ENCODE measurements at regions not wholly inside any gene's neighbourhood (a gene's known extent, or its start where the extent isn't known, plus 50 kb on each side); places are given as distances from the start of the nearest gene placed in this dataset.

- no peak for DNase-seq
- H3K27me3 ChIP-seq (ENCODE audit: control insufficient read depth, insufficient read depth, low read length): no peaks in the 10 kb centered on the region
- no peaks in the 10 kb centered on the region for H3K36me3 ChIP-seq (replicated peaks; ENCODE audit: control insufficient read depth, insufficient read depth, low read length)
- H3K4me3 ChIP-seq (ENCODE audit: insufficient read depth, low read depth, low read length): no peak overlapping the region
Measured at GRCh38 chr6:99761711-99762110, 155.1 kb downstream of the PRDM13 start.

DNA sequence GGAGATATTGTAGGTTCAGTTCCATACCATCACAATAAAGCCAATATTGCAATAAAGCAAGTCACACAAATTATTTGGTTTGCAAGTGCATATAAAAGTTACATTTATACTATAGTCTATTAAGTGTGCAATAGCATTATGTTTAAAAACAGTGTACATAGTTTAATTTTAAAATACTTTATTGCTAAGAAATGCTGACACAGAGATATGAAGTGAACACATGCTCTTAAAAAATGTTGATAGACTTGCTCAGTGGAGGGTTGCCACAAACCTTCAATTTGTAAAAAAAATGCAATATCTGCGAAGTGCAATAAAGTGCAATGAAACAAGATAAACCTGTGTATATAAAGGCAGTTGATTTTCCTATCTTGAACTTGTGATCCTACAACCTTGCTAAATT, 161.5 kb downstream of the PRDM13 start:
- H3K36me3 ChIP-seq (replicated peaks; ENCODE audit: control insufficient read depth, insufficient read depth, low read length): no peaks in the 10 kb centered on the region
- no peak overlapping the region for H3K4me3 ChIP-seq (ENCODE audit: insufficient read depth, low read depth, low read length)
- DNase-seq: no peak
- H3K27me3 ChIP-seq (ENCODE audit: control insufficient read depth, insufficient read depth, low read length): no peaks in the 10 kb centered on the region

GRCh38 chr6:99779631-99780555, 173.3 kb downstream of the PRDM13 start:
- DNase-seq: no peak
- Histone ChIP-seq H3K36me3 (replicated peaks; ENCODE audit: control insufficient read depth, insufficient read depth, low read length) (no peaks in the 10 kb centered on the region), H3K27me3 (ENCODE audit: control insufficient read depth, insufficient read depth, low read length) (no peaks in the 10 kb centered on the region), H3K4me3 (ENCODE audit: insufficient read depth, low read depth, low read length) (no peak overlapping the region)

DNA sequence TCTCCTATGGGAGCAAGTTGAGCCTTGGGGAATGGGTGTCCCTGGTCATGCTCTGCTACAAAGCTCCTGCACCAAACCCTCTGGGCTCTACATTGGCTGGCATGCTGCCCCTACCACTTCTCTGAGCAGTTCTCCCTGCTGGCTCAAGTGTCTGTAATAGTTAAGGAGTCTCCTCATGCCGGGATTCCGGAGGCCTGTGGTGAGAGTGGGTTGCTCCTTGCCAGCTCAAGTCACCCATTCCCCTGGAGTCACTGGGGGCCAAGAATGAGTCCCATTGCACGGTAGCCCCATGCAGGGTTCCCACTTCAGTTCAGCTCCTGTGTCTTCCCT, 173.9 kb downstream of the PRDM13 start:
- DNase-seq: no peak
- no peaks in the 10 kb centered on the region for H3K36me3 ChIP-seq (replicated peaks; ENCODE audit: control insufficient read depth, insufficient read depth, low read length)
- H3K4me3 ChIP-seq (ENCODE audit: insufficient read depth, low read depth, low read length): no peak overlapping the region
- no peaks in the 10 kb centered on the region for H3K27me3 ChIP-seq (ENCODE audit: control insufficient read depth, insufficient read depth, low read length)

DNA sequence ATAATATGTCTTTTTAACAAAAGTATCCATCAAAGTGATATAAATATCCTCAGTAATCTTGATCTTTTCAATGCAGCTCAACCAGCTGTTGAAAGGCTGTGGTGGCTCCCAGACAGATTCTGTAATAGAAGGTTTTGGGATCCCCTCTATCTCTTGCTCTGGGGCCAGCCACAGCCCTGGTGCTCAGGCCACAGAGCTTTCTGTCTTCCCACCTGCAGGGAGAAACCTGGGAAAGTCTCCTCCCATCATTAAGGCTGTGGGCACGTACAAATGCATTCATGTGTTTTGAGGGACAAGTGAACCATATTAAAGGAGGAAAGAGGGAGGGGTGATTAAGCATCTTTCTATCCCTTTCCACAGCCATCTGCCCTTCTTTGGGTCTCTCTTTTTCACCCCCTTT, 183.1 kb downstream of the PRDM13 start:
- Histone ChIP-seq H3K4me3 (ENCODE audit: insufficient read depth, low read depth, low read length) (no peak overlapping the region), H3K27me3 (ENCODE audit: control insufficient read depth, insufficient read depth, low read length) (no peaks in the 10 kb centered on the region), H3K36me3 (replicated peaks; ENCODE audit: control insufficient read depth, insufficient read depth, low read length) (no peaks in the 10 kb centered on the region)
- no peak for DNase-seq

GRCh38 chr6:99790679-99791078, 184.0 kb downstream of the PRDM13 start:
- no peaks in the 10 kb centered on the region for H3K36me3 ChIP-seq (replicated peaks; ENCODE audit: control insufficient read depth, insufficient read depth, low read length)
- H3K4me3 ChIP-seq (ENCODE audit: insufficient read depth, low read depth, low read length): no peak overlapping the region
- DNase-seq: no peak
- H3K27me3 ChIP-seq (ENCODE audit: control insufficient read depth, insufficient read depth, low read length): no peaks in the 10 kb centered on the region

DNA sequence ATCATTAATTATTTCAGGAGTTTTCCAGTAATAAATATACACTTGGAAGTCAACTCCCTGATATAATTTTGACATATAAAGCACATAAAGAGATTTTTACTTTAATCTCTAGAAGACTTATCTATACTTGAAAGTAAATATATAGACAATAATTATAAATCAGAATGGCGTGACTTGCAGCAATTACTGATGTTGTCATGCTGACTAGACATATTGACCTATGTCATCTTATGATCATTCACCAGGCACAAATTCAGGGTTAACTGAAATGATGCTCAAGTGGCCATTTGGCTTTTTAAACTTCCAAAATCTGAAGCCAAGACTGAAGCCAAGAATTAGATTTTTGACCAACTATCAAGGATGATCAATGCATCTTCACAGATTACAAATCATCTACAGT, 192.2 kb downstream of the MCHR2 start:
- no peaks in the 10 kb centered on the region; the same call in 1 of the 2 replicates for H3K27me3 ChIP-seq (ENCODE audit: control insufficient read depth, insufficient read depth, low read length)
- no peak overlapping the region for H3K4me3 ChIP-seq (ENCODE audit: insufficient read depth, low read depth, low read length)
- DNase-seq: no peak
- H3K36me3 ChIP-seq (replicated peaks; ENCODE audit: control insufficient read depth, insufficient read depth, low read length): no peaks in the 10 kb centered on the region

DNA sequence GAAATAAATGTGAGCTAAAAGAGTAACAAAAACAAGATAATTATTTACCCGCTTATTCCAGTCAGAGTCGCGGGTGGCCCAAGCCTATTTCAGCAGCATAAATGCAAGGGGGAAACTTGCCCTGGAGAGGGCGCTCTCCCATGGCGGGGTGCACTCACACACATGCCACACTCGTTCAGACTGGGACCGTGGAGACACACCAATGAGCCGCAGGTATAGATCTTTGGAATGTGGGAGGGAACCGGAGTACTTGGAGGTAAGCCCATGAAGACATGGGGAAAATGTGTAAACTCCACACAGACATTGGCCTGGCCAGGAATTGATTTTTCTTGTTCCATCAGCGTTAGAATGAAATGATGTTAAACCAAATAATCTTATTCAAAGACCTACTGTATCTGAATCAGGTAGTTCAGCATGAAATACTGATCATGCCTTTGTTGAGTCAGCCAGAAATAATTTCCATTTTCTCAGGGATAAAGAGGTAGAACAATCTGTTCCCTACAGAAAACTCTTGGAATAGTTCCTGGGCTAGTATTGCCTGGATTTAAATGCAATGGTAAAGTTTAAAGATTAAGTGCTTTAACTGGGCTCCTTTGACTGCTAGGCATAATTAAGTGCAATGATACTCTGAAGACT, 191.5 kb downstream of the MCHR2 start:
- DNase-seq: peak; percentile 75
- H3K36me3 ChIP-seq (replicated peaks; ENCODE audit: control insufficient read depth, insufficient read depth, low read length): no peaks in the 10 kb centered on the region
- no peak overlapping the region for H3K4me3 ChIP-seq (ENCODE audit: insufficient read depth, low read depth, low read length)
- H3K27me3 ChIP-seq (ENCODE audit: control insufficient read depth, insufficient read depth, low read length): no peaks in the 10 kb centered on the region; the same call in 1 of the 2 replicates

DNA sequence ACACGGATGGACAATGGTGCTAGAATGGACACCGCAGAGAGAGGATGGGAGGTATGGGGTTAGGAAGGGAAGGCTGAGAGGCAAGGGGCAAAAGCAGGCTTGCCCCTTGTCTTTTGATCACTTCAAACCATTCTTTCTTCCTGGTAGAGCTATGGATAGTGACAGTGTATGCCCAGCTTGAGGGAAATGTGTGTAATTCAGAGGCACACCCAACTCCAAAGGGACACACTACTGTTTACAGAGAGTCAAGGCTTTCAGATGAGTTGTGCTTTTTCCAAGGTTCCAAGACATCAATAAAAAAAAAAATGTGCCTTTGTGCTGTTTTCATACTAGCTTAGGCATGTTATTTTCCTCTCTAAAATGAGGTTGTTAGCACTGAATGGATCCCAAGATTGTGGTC, 185.0 kb downstream of the MCHR2 start:
- peaks cover 8% of the 10 kb centered on the region; the same call in 1 of the 2 replicates for H3K27me3 ChIP-seq (ENCODE audit: control insufficient read depth, insufficient read depth, low read length)
- DNase-seq: no peak
- H3K36me3 ChIP-seq (replicated peaks; ENCODE audit: control insufficient read depth, insufficient read depth, low read length): no peaks in the 10 kb centered on the region
- H3K4me3 ChIP-seq (ENCODE audit: insufficient read depth, low read depth, low read length): no peak overlapping the region

DNA sequence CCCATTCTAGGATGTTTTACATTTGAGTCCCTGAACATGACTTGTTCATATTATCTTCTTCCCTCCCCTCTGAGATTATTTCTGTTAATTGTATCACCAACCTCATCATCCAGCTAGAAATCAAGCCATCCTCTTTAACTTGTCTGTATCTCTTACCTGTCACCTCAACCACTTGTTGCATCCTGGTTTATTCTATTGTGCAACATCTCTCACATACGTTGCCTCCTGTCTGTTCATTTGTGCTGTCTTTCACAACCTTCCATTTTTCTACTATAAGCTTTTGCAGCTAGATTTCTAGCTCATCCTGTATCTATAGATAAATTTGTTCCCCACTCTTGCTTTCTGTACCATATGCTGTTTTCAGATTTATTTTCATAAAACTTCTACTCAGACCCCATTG, 183.7 kb downstream of the MCHR2 start:
- no peak for DNase-seq
- no peaks in the 10 kb centered on the region for H3K36me3 ChIP-seq (replicated peaks; ENCODE audit: control insufficient read depth, insufficient read depth, low read length)
- H3K4me3 ChIP-seq (ENCODE audit: insufficient read depth, low read depth, low read length): no peak overlapping the region
- H3K27me3 ChIP-seq (ENCODE audit: control insufficient read depth, insufficient read depth, low read length): peaks cover 8% of the 10 kb centered on the region; the same call in 1 of the 2 replicates

DNA sequence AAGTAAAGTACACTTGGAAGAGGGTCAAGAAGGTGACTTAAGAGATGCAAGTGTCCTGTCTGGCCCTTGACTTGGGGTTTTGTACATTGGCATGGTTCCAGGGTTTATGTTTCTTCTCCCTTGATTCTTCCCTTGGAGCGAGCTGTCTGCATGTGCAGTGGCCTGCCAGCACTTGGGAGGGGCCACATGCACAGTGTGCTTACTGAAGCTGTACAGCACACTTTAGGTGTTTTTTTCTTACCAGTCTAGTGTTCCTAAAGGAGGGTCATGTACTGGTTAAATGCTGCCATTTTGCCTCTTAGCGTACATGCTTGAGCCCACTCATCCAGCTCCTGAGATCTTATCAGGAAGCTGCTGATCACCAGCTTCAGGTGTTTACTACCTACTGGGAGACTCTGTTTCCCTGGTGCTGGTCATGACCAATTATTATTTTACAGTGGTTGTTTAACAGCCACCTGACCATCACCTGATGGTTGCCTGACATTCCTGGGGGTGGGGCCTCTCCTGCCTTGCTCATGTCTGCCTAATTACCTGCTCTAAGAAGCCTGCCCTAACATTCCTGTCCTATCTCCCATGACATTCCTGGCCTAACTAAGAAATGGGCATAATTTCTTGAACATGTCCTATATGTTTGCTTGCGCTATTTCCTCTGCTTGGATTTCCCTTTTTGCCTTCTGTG, 182.9 kb downstream of the MCHR2 start:
- peaks cover 8% of the 10 kb centered on the region; the same call in 1 of the 2 replicates for H3K27me3 ChIP-seq (ENCODE audit: control insufficient read depth, insufficient read depth, low read length)
- no peak for DNase-seq
- H3K36me3 ChIP-seq (replicated peaks; ENCODE audit: control insufficient read depth, insufficient read depth, low read length): no peaks in the 10 kb centered on the region
- no peak overlapping the region for H3K4me3 ChIP-seq (ENCODE audit: insufficient read depth, low read depth, low read length)

DNA sequence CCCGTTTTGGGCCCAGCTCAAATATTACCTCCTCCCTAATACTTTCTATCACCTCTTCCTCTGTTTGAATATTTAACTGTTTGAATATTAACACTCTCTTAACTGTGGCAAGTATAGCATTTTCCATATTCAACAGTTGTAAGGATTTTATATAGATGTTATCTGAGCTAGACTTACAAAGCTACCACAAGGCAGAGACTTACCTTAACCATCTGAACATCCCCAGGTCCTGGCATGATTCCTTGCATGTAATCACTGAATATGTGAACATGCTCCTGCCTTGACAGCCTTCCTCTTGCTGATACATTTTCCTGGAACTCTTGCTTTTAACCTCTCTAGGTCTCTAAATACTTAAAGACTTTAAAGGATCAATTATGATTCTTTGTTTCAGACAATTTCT, 182.4 kb downstream of the MCHR2 start:
- no peak for DNase-seq
- Histone ChIP-seq H3K27me3 (ENCODE audit: control insufficient read depth, insufficient read depth, low read length) (peaks cover 8% of the 10 kb centered on the region; the same call in 1 of the 2 replicates), H3K4me3 (ENCODE audit: insufficient read depth, low read depth, low read length) (no peak overlapping the region), H3K36me3 (replicated peaks; ENCODE audit: control insufficient read depth, insufficient read depth, low read length) (no peaks in the 10 kb centered on the region)

DNA sequence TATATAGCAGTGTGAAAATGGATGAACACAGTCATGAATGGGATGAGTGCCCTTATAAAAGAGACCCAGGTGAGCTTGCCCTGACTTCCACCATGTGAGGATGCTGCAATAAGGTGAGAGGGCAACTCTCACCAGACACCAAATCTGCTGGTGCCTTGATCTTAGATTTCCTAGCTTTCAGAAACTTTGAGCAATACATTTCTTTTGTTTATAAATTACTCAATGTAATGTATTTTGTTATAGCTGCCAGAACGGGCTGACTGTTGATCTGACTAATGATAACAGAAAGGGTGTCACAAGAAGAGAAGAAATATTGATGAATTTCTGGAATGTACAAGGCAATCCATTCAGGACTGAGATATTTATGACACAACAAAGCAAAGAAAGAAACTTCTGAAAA, 180.5 kb downstream of the MCHR2 start:
- Histone ChIP-seq H3K4me3 (ENCODE audit: insufficient read depth, low read depth, low read length) (no peak overlapping the region), H3K36me3 (replicated peaks; ENCODE audit: control insufficient read depth, insufficient read depth, low read length) (no peaks in the 10 kb centered on the region), H3K27me3 (ENCODE audit: control insufficient read depth, insufficient read depth, low read length) (peaks cover 8% of the 10 kb centered on the region; the same call in 1 of the 2 replicates)
- no peak for DNase-seq

- peaks cover 6% of the 10 kb centered on the region; the same call in 1 of the 2 replicates for H3K27me3 ChIP-seq (ENCODE audit: control insufficient read depth, insufficient read depth, low read length)
- H3K4me3 ChIP-seq (ENCODE audit: insufficient read depth, low read depth, low read length): no peak overlapping the region
- DNase-seq: no peak
- no peaks in the 10 kb centered on the region for H3K36me3 ChIP-seq (replicated peaks; ENCODE audit: control insufficient read depth, insufficient read depth, low read length)
Measured at GRCh38 chr6:99814230-99814928, 179.6 kb downstream of the MCHR2 start.
